Ovary (tissue), 3 donors: ENCODE measurements at regions not wholly inside any gene's neighbourhood (a gene's known extent, or its start where the extent isn't known, plus 50 kb on each side); places are given as distances from the start of the nearest gene placed in this dataset.

ENCODE experiments used
- EP300 ChIP-seq: sonication (generic); formaldehyde crosslinking; IDR thresholded peaks from one replicate; pipeline ENCODE4 v1.6.1; 2017; ENCODE audit warnings: antibody characterized with exemption
- TF ChIP-seq, protein P1 (sequence below), 3 donors: fragments of 450-650 bp in 2 of 3; fragments of 200-600 bp in 1 of 3; IDR thresholded peaks; one replicate each; pipeline versions ENCODE4 v1.5.1 to v1.8.0; 2016 to 2022; ENCODE audit warnings: antibody characterized with exemption in 3 of 3, mild to moderate bottlenecking in 1 of 3
- donor health status: DM: no; HTN: no; CAD: no.

- no peak for TF ChIP-seq EP300
- TF ChIP-seq, protein P1, sequence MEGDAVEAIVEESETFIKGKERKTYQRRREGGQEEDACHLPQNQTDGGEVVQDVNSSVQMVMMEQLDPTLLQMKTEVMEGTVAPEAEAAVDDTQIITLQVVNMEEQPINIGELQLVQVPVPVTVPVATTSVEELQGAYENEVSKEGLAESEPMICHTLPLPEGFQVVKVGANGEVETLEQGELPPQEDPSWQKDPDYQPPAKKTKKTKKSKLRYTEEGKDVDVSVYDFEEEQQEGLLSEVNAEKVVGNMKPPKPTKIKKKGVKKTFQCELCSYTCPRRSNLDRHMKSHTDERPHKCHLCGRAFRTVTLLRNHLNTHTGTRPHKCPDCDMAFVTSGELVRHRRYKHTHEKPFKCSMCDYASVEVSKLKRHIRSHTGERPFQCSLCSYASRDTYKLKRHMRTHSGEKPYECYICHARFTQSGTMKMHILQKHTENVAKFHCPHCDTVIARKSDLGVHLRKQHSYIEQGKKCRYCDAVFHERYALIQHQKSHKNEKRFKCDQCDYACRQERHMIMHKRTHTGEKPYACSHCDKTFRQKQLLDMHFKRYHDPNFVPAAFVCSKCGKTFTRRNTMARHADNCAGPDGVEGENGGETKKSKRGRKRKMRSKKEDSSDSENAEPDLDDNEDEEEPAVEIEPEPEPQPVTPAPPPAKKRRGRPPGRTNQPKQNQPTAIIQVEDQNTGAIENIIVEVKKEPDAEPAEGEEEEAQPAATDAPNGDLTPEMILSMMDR (IDR thresholded peaks at IDR 0.05): no peak
Observed at GRCh38 chr3:71885006-71885405, 100.1 kb upstream of the PROK2 start.
